COLO668 (cell line): ENCODE measurements at regions not wholly inside any gene's neighbourhood (a gene's known extent, or its start where the extent isn't known, plus 50 kb on each side); places are given as distances from the start of the nearest gene placed in this dataset.
A peak's percentile ranks its signal among the peaks of the same experiment; 100 is the strongest.

Experiments
- DNase-seq: peaks from one replicate; lab custom pipeline; 2025; ENCODE audit not compliant: unreplicated experiment; lab: John Stamatoyannopoulos, UW

GRCh38 chr12:67929384-67929772 is 59.9 kb upstream of the IFNG-AS1 start:
- no peak for DNase-seq

- peak; percentile 77 for DNase-seq
Observed at GRCh38 chr12:67937822-67938221, 51.4 kb upstream of the IFNG-AS1 start.
